IMR-90 (cell line): ENCODE measurements at regions not wholly inside any gene's neighbourhood (a gene's known extent, or its start where the extent isn't known, plus 50 kb on each side); places are given as distances from the start of the nearest gene placed in this dataset.

Experiments used
- ATAC-seq: fragments of 200-7000 bp; cut with Tn5 transposase; 2 replicates; pipeline ENCODE4 v1.9.1; 2020; ENCODE audit warnings: low read depth, mild to moderate bottlenecking, moderate library complexity
- BruUV-seq: library from RNA; stranded (reverse); fragments of 400-500 nt; replicated peaks from 2 replicates; lab custom pipeline; 2021; lab: Mats Ljungman, UMichigan
- CTCF ChIA-PET: fragments of 300-600 bp; formaldehyde crosslinking; extraction: SDS; loops from one replicate; lab custom pipeline; 2021; ENCODE audit warnings: antibody characterized with exemption; lab: Yijun Ruan, JAX
- POLR2A ChIA-PET: fragments of 300-600 bp; sonication (Branson Sonifier 250); formaldehyde crosslinking; loops from one replicate; lab custom pipeline; 2022; ENCODE audit warnings: antibody characterized with exemption; ENCODE audit not compliant: unreplicated experiment; lab: Charles Lee
- DNase-seq: peaks from one replicate; pipeline ENCODE4 v3.0.0; 2013
- H2AFZ ChIP-seq: replicated peaks from 2 replicates; pipeline ENCODE3; 2013; ENCODE audit warnings: low read length, mild to moderate bottlenecking; ENCODE audit not compliant: poor library complexity
- H2AK5ac ChIP-seq: 2 replicates; pipeline ENCODE4 v1.6.1; 2013; ENCODE audit warnings: low read depth, low read length, inconsistent platforms
- H2AK9ac ChIP-seq: replicated peaks from 2 replicates; pipeline ENCODE3; 2013; ENCODE audit warnings: mild to moderate bottlenecking, low read depth, low read length, moderate library complexity; ENCODE audit not compliant: poor library complexity
- H2BK120ac ChIP-seq: 2 replicates; pipeline ENCODE4 v1.6.1; 2013; ENCODE audit warnings: low read depth, low read length, inconsistent platforms
- H2BK15ac ChIP-seq: 3 replicates; pipeline ENCODE4 v1.6.1; 2013; ENCODE audit warnings: low read depth, low read length, inconsistent platforms
- H2BK20ac ChIP-seq: 2 replicates; pipeline ENCODE4 v1.6.1; 2013; ENCODE audit warnings: low read depth, mild to moderate bottlenecking, inconsistent platforms, low read length, moderate library complexity
- H2BK5ac ChIP-seq: 2 replicates; pipeline ENCODE4 v1.6.1; 2013; ENCODE audit warnings: mild to moderate bottlenecking, low read depth, low read length, inconsistent platforms; ENCODE audit not compliant: poor library complexity, severe bottlenecking
- H3K14ac ChIP-seq: replicated peaks from 2 replicates; pipeline ENCODE4 v1.6.1; 2013; ENCODE audit warnings: low read depth, low read length, inconsistent platforms
- H3K18ac ChIP-seq: 2 replicates; pipeline ENCODE4 v1.6.1; 2013; ENCODE audit warnings: low read depth, low read length, control low read depth
- H3K23ac ChIP-seq: 2 replicates; pipeline ENCODE4 v1.6.1; 2013; ENCODE audit warnings: low read depth, low read length, inconsistent platforms
- H3K27ac ChIP-seq: 2 replicates; pipeline ENCODE4 v1.5.1; 2013; ENCODE audit warnings: mild to moderate bottlenecking, control low read depth, low read length; ENCODE audit not compliant: insufficient read depth
- H3K27me3 ChIP-seq: 2 replicates; pipeline ENCODE4 v1.6.1; 2013; ENCODE audit warnings: low read length; ENCODE audit not compliant: control insufficient read depth, insufficient read depth
- H3K36me3 ChIP-seq: 2 replicates; pipeline ENCODE4 v1.6.1; 2013; ENCODE audit warnings: low read length, mixed read lengths; ENCODE audit not compliant: control insufficient read depth, insufficient read depth
- H3K4ac ChIP-seq: 2 replicates; pipeline ENCODE4 v1.6.1; 2013; ENCODE audit warnings: low read depth, low read length, inconsistent platforms
- H3K4me1 ChIP-seq: 2 replicates; pipeline ENCODE4 v1.6.1; 2013; ENCODE audit warnings: low read length, mixed read lengths; ENCODE audit not compliant: control insufficient read depth, insufficient read depth
- H3K4me2 ChIP-seq: 2 replicates; pipeline ENCODE4 v1.6.1; 2013; ENCODE audit warnings: low read depth, mild to moderate bottlenecking, control low read depth, low read length, moderate library complexity
- H3K4me3 ChIP-seq: 2 replicates; pipeline ENCODE4 v1.5.1; 2013; ENCODE audit warnings: low read depth, mild to moderate bottlenecking, control low read depth, low read length, moderate library complexity; ENCODE audit not compliant: insufficient read depth
- H3K56ac ChIP-seq: 2 replicates; pipeline ENCODE4 v1.6.1; 2013; ENCODE audit warnings: low read length, inconsistent platforms; ENCODE audit not compliant: insufficient read depth; ENCODE audit errors: extremely low read depth
- H3K79me1 ChIP-seq, 2 experiments: 2 replicates each; pipeline ENCODE4 v1.6.1; 2013; ENCODE audit warnings: low read length in 2 of 2, inconsistent platforms in 1 of 2, low read depth in 1 of 2
- H3K9ac ChIP-seq: 2 replicates; pipeline ENCODE4 v1.6.1; 2013; ENCODE audit warnings: low read depth, low read length, control low read depth
- H3K9me1 ChIP-seq: 2 replicates; pipeline ENCODE4 v1.6.1; 2013; ENCODE audit warnings: low read length, inconsistent platforms; ENCODE audit not compliant: insufficient read depth
- H3K9me3 ChIP-seq: 2 replicates; pipeline ENCODE4 v1.6.1; 2013; ENCODE audit warnings: low read length; ENCODE audit not compliant: control insufficient read depth, insufficient read depth
- H4K20me1 ChIP-seq: 2 replicates; pipeline ENCODE4 v1.6.1; 2013; ENCODE audit warnings: low read length, inconsistent platforms; ENCODE audit not compliant: insufficient read depth
- H4K5ac ChIP-seq: 2 replicates; pipeline ENCODE4 v1.6.1; 2013; ENCODE audit warnings: mild to moderate bottlenecking, low read depth, low read length, control low read depth
- H4K8ac ChIP-seq, 2 experiments: 2 replicates each; pipeline ENCODE4 v1.6.1; 2013; ENCODE audit warnings: low read depth in 2 of 2, low read length in 2 of 2, control low read depth in 1 of 2, inconsistent platforms in 1 of 2
- H4K91ac ChIP-seq: 2 replicates; pipeline ENCODE4 v1.6.1; 2013; ENCODE audit warnings: low read depth, low read length, inconsistent platforms; ENCODE audit not compliant: insufficient read depth
- FOS ChIP-seq: fragments of 150-350 bp; IDR thresholded peaks from 2 replicates; pipeline ENCODE4 v1.6.1; 2016; ENCODE audit warnings: low read depth, low read length
- MAZ ChIP-seq: IDR thresholded peaks from 2 replicates; pipeline ENCODE4 v1.6.1; 2012; ENCODE audit warnings: low read depth, mild to moderate bottlenecking, low read length, improper control_type of control experiment, moderate library complexity, borderline replicate concordance
- POLR2A ChIP-seq: IDR thresholded peaks from 2 replicates; pipeline ENCODE4 v1.6.1; 2012; ENCODE audit warnings: mild to moderate bottlenecking, low read depth, low read length
- RFX5 ChIP-seq: IDR thresholded peaks from 2 replicates; pipeline ENCODE4 v1.8.0; 2012; ENCODE audit warnings: low read depth, mild to moderate bottlenecking, low read length, moderate library complexity
- WGBS, 2 experiments: methylation state at CpG; one replicate each; pipeline versions ENCODE4 v1.1.5 to v1.1.7; 2013; ENCODE audit warnings: missing lambda C conversion rate in 2 of 2; ENCODE audit not compliant: insufficient read length in 1 of 2; ENCODE audit errors: extremely low coverage in 2 of 2; 5-methylcytosine and 5-hydroxymethylcytosine counted together
- dilution Hi-C: fragments of 300-500 bp; cut with HindIII; formaldehyde crosslinking; loops from one replicate; pipeline ENCODE4 v1.14.3; 2018; ENCODE audit warnings: low sequenced_read_pairs; ENCODE audit not compliant: unreplicated experiment
- in situ Hi-C: fragments of 300-500 bp; cut with MboI; formaldehyde crosslinking; loops from 3 replicates; pipeline ENCODE4 v1.14.3; 2019; ENCODE audit warnings: low sequenced_read_pairs, inconsistent platforms, mixed read lengths
- intact Hi-C: fragments of 100-400 bp; cut with micrococcal nuclease; formaldehyde crosslinking; loops from 2 replicates; pipeline ENCODE4 v1.10.0; 2022

- Histone ChIP-seq H2AFZ (no peak overlapping the region), H2BK15ac (no peak overlapping the region), H2BK5ac (no peak overlapping the region), H3K36me3 (no peaks in the 10 kb centered on the region), H3K27ac (no peak overlapping the region), H3K4me3 (no peak overlapping the region), H2AK9ac (no peak overlapping the region), H3K9me1 (no peaks in the 10 kb centered on the region), H2BK120ac (no peak overlapping the region), H4K91ac (no peak overlapping the region), H3K23ac (no peak overlapping the region), H3K27me3 (no peaks in the 10 kb centered on the region), H4K20me1 (no peaks in the 10 kb centered on the region), H3K4ac (no peak overlapping the region), H3K56ac (no peak overlapping the region), H2BK20ac (no peak overlapping the region), H3K79me1 (no peaks in the 10 kb centered on the region), H3K4me2 (no peak overlapping the region), H4K5ac (no peak overlapping the region), H3K9ac (no peak overlapping the region), H2AK5ac (no peak overlapping the region), H3K4me1 (no peaks in the 10 kb centered on the region), H3K18ac (no peak overlapping the region), H3K9me3 (no peaks in the 10 kb centered on the region), H4K8ac (no peak overlapping the region), H3K14ac (no peak overlapping the region)
- no TSS peak for BruUV-seq
- TF ChIP-seq FOS (no peak), RFX5 (no peak), MAZ (no peak), POLR2A (no peak)
- POLR2A ChIA-PET = no interaction called here
- WGBS, 2 experiments = no CpG with 5 or more reads among the region's 4 CpGs
- CTCF ChIA-PET = no interaction called here
- in situ Hi-C loops (no loop called here), dilution Hi-C loops (no loop called here), intact Hi-C loops (no loop called here)
- DNase-seq = no peak
- no peak for ATAC-seq
Observed at GRCh38 chr3:102026656-102027055, 177.3 kb downstream of the NFKBIZ start.
